ENCODE measurements at regions not wholly inside any gene's neighbourhood (a gene's known extent, or its start where the extent isn't known, plus 50 kb on each side); places are given as distances from the start of the nearest gene placed in this dataset.

DNA sequence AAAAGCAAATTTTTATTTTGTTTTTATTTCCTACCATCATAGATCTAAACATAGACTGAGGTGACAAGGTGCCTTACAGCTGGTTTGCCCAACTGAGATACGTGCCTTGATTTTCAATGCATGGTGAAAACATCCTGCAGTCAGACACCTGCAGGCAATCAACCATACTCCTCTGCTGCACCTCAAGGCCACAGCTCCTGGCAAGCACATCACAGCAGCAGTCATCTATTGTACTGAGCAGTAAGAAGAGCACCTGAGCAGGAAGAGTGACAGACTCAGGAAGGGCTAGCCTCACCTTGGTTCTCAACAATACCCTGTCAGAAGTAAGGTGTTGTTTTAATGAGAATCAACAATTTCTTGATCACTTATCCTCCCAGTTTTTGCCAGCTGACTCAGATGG is 1206.8 kb upstream of the NRXN1 start:
- no peak for DNase-seq

DNA sequence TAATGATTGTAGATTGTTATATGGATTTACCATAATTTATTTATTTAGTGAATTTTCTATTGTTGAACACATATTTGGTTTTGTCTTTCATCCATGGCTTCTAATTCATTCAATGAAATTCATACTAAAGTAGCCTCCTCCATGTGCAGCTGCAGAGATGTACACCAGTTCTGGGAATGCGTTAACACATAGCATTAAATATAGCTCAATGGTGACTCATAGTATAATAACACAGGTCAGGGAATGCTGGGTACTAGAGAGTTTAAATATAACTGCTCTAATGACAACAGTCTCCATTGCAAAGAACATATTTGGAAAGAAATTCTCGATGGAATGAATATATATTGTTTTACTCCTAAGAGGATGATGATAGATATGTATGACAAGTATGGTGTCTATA is 1190.2 kb upstream of the NRXN1 start:
- no peak for DNase-seq

DNA sequence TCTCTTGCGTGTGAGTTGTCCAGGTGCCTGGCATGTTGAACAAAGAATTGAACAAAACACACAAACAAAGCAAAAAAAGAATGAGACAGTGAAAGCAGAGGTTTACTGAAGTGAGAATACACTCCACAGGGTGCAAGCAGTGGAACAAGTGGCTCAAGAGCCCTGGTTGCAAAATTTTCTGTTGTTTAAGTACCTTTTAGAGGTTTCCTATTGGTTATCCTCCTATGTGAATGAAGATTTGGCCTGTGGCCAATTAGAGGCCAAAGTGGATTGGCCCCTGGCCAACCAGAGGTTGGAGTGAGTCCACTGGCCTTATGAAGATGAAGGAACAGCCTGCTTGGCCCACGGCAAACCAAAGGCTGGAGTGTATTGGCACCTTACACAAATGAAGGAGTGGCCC is 1188.5 kb upstream of the NRXN1 start:
- DNase-seq, result no peak

DNA sequence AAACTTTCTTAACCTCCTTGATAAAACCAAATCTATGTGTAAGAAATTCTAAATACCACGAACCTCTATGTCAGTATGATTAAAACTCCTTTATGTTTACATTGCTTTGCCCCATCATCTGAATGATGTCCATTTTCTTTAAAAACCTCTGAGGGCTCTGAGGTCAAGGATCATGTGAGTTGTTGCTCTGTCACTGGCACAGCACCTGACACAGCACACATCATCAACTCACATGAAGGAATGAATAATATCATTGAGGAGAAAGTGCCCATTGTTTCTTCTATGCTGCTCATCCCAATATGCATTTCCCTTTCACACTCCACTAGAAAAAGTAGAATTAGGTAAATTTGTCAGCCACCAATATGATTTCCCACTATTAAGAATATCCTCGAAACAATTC is 1178.7 kb upstream of the NRXN1 start:
- DNase-seq, result no peak

DNA sequence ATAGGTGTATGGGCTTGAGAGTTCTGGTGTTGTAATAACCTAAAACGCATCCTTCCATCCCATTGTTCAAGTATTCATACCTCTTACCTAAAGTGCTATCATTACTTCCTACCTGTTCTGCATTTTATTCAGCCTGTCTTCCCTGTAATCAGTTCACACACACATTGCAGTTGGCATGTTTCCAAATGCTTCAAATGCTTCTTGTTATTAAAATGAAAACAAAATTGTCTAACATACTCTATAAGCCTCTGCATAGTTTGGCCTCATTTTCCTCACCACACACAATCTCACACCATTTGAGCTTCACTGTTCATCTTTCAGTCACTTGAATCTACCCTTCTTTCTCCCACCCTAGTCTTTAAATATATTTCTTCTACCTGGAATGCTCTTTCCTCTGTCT is 1178.2 kb upstream of the NRXN1 start:
- no peak for DNase-seq

DNA sequence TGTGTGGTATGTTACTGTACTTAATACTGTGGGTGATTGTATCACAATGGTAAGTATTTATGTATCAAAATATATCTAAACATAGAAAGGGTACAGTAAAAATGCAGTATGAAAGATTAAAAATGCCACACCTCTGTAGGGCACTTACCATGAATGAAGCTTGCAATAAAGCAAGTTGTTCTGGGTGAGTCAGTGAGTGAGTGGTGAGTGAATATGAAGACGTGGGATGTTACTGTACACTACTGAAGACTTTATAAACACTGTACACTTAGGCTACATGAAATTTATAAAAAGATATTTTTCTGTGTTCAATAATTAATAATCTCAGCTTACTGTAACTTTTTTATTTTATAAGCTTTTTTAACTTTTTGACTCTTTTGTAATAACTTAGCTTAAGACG is 1162.4 kb upstream of the NRXN1 start:
- no peak for DNase-seq

DNA sequence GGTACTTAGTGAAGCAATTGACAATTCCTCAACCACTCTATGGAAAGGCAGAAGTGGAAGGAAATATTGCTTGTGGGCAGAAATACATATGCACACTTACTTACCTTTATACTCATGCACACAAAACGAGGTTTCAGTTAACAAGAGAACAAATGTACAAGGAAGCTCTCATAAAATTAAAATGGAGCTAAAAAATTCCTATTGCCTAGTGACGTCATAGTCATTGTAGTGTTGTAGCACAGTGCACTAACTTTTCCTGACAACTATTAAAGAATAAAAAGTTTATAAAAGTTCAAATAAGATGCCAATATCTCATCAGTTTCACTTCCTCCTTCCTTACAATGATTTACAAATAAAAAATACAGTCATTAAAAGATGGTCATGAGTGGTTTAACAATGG is 1161.9 kb upstream of the NRXN1 start:
- DNase-seq, result no peak

DNA sequence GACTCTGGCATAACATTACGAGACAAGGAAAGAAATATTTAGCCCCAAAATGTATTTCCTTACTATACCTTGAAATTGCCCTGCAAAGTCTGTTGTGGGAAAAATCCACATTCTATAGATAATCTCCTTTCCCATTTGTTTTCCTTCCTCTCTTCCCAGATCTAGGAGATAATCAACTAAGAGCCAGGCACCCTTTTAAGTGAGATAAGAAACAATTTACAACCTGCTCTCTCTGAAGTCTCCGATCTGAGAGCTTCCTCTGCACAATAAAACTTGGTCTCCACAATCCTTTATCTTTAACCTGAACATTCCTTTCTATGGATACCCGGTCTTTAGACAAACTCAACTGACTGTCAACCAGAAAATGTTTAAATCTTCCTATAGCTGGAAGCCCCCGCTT is 1160.7 kb upstream of the NRXN1 start:
- no peak for DNase-seq

DNA sequence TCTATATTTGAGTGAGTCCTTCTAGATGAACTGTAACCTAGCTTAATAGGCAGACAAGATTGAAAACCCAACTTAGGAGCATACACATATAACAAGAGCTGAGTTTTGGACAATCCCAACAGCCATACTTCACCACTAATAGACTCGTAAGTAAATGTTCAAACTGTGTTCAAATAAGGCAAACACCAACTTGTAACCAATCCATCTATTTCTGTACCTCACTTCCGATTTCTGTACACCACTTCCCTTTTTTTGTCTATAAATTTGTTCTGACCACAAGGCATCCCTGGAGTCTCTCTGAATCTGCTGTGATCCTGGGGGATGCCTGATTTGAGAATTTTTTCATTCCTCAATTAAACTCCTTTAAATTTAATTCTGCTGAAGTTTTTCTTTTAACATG is 1149.1 kb upstream of the NRXN1 start:
- DNase-seq, result peak; percentile 86 to 89

DNA sequence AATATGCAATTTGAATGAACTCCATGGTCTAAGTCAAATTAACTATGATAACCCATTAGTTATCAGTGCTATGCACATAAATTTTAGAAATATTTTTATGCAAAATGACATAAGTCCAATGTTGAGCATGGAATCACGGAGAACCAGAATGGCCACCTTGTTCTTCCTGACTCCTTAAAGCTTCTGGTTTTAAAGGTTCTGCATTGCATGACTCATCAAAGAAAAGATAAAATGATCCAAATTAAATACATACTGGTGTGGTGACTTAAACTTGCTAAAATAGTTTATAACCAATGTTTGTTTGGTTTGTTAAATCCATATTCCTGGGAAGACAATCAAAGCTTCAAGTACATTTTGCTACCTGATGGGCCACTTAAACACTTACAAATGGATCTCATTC is 1146.9 kb upstream of the NRXN1 start:
- DNase-seq, result no peak

DNA sequence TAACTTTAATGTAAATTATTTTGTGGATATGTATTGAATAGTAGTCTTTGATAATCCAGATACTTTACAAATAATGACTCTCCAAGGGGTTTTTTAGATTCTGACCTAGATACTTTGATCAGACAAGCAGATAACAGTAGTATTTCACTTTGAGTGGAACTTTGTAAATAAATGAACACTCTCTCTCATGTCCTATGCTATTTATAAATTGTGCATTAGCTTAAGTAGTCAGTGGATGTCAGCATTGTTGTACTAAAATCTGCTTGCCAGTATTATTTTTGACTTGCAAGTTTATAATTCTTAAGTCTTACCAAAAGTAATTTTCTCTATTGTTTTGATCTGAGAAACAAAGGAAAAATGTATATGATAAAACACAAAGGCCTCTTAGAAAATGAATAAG is 1113.1 kb upstream of the NRXN1 start:
- no peak for DNase-seq

DNA sequence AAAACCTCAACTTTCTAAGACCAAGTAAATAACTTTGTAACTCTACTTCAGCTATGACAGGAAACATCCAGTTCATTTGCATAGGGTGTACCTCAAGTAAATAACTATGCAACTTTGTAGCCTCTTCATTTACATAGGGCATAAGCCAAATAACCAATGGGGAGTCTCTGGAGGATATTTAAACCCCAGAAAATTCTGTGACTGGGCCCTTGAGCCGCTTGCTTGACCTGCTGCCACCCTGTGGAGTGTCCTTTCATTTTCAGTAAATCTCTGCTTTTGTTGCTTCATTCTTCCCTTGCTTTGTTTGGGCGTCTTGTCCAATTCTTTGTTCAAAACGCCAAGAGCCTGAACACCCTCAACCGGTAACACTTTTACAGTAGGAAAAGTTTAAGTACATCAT is 1112.7 kb upstream of the NRXN1 start:
- DNase-seq, result no peak

DNA sequence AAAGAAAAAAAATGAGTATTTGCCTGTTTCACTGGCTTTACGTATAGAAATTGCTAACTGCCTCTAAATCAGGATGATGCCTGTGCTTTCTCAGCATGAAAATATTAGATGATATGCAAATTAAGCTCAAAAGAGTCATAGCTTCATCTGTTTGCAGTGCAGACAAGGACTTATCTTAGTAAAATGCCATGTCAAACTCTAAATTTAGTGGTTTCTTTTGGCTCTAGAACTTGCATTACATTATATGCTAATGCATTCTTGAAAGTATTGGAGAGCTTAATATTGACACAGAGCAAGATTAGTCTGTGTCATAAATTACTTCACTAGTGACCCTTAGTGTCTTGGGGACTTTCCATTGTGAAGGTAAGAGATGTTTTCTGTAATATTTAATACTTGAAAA is 1109.1 kb upstream of the NRXN1 start:
- no peak for DNase-seq

DNA sequence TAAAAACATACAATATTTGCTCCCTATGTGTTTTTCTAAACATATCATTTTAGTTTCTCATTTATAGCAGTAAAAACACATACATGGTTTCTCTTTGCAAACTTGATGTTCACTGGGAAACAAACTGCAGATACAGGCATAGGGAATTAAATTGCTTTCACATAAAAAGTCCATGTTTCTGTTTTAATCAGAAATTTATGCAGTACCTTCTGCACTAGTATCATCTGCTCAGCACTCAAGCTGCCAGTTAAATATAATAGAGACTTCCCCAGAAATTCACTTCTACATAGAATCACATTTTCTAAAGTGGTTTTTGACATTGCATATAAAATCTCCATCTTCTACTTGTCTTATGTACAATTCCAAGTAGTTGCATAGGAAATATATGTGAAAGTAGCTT is 1107.3 kb upstream of the NRXN1 start:
- DNase-seq, result no peak

DNA sequence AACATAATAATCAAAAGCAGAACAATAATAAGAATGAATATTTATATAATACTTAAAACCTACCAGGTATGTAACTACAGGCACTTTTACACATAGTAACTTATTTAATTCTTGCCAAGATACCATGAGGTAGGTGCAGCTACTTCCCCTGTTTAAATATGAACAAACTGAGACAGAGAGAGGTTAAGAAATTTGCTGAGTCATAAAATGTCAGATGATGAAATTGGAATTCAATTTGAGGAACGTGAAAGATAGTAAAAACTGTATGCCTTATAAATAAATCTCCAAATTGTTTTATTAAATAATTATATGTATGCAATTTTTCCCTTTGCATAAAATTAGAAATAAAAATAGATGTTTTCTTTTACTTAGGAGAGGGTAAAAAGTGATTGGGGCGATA is 1103.3 kb upstream of the NRXN1 start:
- no peak for DNase-seq

DNA sequence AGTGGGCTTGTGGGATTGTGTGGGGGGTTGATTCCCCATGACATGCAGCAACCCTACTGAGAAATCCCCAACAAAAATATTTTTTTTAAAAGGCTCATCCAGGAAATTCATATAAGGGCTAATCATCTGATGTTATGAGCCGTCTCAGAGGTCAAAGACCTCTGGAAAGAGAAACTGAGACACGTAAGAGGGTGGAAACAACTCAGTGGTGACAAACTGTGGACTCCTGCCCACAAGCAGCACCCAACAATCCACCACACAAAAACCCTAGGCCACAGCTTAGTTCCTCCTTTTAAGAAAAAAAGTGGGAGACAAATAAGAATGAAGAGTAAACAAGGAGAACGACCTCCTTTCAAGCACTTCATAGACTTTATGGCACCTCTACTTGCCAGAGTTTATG is 1096.1 kb upstream of the NRXN1 start:
- DNase-seq, result no peak

DNA sequence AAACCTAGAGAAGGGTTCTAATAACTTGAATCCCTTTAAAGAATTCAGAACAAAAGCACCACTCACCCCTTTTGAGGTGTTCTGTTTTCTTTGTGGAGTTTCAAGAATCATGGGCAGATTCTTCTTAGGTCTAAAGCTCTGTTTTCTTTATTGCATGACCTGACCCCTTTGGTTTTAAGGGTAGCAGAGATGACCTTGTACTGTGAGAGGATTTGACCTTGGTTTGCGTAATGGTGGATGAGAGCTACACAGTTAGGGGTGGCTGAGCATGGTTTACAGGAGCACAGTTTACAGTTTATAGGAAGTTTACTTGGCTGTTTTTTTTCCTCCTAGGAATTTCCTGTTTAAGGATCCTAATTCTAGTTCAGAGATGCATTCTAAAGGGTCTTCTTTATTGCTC is 1095.6 kb upstream of the NRXN1 start:
- DNase-seq, result no peak

DNA sequence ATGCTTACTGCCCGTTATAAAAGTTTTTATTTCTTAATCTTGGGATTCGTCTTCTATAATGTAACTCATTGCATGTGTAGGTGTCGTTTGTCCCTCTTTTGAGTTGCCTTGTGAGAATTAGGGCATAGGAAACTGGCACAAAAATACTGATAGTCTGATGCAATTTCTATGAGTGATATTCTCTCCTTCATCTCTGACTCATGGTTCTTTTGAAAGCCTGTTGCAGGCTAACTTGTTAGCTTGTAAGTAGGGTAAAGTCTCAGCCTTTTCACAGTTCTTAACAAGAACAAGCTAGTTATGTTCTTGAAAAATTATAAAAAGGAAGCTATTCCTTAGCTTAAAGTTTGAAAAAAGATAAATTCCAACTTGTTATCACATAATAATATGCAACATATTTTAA is 1085.4 kb upstream of the NRXN1 start:
- DNase-seq, result no peak

DNA sequence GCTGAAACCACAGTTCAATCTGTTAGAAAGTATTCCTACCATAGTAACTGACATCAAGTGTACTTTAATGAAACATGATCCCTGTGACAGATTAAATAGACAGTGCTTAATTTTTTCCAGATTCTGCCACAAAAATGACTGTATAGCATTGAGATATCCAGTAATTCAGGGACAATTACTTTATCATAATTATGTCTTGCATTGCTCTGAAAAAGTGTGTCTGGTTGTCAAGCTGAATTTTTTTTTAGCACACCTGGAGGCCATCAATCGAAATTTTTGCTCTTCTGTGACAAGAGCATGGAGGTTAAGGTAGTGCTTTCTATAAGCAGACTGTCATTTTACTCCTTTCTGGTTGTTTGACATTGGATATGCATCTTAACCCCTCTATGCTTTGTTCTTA is 1083.8 kb upstream of the NRXN1 start:
- DNase-seq, result no peak

DNA sequence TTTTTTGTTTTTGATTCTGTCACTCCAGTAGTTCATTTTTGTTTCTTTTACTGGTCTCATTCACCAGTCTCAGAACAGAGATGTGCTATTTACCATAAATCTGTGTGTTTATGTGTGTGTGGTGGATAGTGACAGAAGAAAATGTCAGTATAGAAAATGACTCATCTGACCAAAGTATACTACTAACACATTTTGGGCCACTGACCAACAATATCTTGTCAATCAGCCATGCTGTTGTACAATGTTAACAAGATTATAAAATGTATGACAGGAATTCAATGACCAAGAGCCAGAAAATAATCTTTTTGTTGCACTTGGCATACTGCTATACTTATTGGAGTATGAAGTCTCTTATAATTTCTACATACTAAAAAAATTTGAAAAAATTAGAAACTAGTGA is 1081.4 kb upstream of the NRXN1 start:
- no peak for DNase-seq

DNA sequence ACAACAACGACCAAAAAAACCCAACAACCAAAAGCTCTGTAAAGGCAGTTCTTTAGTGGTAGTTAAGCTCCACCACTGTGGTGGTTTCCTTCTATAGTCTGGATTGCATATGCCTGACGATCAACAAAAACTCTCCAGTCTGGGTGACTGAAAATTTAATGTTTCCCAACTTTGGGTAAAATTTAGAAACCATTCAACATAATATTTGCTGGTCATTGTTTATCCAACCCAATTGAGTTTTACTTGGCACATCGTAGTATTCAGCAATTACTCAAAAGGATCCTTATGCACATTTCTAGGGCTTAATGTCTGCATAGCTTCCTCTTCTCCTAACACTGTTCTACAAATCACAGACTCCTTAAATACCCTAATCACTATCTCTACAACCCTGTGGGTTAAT is 1080.2 kb upstream of the NRXN1 start:
- DNase-seq, result no peak

DNA sequence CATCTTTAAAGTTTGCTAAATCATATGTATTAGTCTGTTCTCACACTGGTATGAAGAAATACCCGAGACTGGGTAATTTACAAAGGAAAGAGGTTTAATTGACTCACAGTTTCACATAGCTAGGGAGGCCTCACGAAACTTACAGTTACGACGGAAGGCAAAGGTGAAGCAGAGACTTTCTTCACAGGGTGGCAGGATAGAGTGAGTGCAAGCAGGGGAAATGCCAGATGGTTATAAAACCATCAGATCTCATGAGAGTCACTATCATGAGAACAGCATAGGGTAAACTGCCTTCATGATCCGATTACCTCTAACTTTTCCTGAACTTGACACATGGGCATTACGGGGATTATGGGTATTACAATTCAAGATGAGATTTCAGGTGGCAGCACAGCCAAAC is 1075.2 kb upstream of the NRXN1 start:
- DNase-seq, result no peak

DNA sequence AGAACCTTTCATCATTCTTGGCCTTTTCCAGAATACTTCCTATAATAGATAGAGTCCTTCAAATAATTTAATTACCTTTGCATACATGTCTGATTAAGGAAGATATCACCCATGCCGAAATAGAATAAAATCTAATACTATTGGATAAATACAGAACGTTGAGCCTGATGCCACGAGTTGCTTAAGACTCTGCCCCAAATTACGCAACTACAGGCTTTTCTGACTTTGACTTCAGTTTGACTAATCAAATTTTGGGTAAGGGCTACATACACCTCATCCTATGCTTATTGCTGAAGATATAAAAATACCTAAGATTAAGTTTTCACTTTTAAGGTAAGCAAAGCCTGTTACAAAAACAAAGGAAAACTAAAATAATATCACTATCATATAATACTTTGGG is 1065.1 kb upstream of the NRXN1 start:
- DNase-seq, result no peak

DNA sequence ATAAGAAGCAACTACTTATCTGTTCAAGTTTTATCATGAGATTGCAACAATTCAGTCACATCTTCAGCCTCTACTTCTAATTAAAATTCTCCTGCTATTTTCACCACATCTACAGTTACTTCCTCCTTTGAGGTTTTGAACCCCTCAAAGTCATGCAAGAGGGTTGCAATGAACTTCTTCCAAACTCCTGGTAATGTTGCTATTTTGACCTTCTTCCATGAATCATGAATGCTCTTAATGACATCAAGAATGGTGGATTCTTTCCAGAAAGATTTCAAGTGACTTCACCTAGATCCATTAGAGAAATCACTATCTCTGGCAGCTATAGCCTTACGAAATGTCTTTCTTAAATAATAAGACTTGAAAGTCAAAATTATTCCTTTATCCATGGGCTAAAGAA is 1052.8 kb upstream of the NRXN1 start:
- DNase-seq, result peak; percentile 16 to 22

DNA sequence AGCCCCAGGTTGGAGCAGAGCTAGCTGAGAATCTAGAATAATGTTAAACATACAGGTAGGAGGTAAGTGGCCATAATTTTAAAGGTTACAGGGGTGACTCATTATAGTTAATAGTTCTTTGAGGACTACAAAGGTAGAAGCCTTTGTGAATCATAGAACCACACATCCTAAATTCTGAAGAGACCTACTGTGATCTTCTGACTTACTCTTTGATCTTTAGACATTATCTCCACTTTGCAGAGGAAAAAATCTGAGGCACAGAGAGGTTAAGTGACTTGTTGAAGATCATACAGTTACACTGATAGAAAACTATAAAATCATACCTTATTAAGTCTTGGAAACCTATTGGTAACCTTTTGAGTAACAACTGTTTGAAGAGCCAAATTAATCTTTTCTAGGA is 1051.3 kb upstream of the NRXN1 start:
- DNase-seq, result no peak

DNA sequence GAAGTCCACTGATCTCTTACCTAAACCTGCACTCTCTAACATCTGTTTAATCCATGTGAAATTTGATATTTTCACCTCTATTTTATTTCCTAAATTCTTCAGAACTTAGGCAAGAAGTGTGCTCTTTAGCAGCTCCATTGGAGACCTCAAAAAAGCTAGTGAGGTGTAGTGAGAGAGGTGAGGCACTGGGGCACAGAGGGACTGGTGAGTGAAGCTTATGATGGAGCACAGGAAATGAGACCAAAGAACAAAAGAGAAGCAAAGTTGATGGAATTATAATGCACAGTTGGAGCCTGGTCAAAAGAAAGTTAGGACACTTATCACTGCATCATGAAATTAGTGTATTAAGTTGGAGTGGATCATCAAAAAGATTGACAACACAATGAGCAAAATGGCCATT is 1050.7 kb upstream of the NRXN1 start:
- DNase-seq, result no peak

DNA sequence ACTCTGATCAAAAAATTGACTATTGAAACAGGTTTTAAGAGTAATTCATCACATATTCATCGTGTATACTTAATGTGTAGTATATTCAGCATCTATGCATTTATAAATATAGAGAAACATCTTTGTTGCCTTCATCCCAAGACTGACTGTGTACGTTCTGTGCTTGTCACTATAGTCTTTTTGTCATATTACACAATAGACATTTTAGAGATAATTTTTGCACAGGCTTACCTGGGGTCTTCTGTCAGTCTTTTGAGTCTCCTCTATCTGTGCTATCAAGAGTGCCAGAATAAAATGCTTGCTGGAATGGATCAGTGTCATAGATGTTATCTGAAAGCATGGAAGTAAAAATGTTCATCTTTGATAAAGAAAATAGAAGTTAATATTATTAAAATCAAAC is 1047.7 kb upstream of the NRXN1 start:
- no peak for DNase-seq

Measured in Kasumi-1 (cell line).